ENCODE measurements at regions not wholly inside any gene's neighbourhood (a gene's known extent, or its start where the extent isn't known, plus 50 kb on each side); places are given as distances from the start of the nearest gene placed in this dataset.
"Not testable (repeated sequence)": the region's sequence is repeated elsewhere in the genome, so short reads cannot be mapped to it uniquely, and the experiment has no call there.

- no peak for DNase-seq (ENCODE audit: low read depth in 2 of 2)
These were observed 393.6 kb downstream of the ZEB2 start for GRCh38 chr2:144126302-144126701.

DNA sequence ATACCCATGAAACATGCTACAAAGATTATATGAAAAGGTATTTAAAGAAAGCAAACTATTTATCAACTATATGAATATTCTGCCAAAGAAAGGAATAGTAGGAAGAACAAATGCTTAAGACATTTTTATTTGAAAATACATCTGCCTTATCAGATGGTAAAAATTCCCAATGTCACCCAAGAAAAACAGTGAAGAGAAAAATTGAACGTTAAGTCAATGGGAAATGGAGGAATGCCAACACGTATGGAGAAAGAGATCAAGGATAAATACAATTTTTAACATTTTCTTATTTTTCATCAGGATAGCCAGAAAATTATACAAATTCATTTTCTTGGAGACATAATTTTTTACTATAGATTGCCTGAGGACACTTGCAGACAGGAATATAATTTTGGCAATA, 394.2 kb downstream of the ZEB2 start:
- no peak for DNase-seq (ENCODE audit: low read depth in 2 of 2)

- DNase-seq (ENCODE audit: low read depth in 2 of 2), result no peak
These were observed 395.0 kb downstream of the ZEB2 start for GRCh38 chr2:144124882-144125281.

- no peak for DNase-seq (ENCODE audit: low read depth in 2 of 2)
These were observed 399.4 kb downstream of the ZEB2 start for GRCh38 chr2:144120487-144120886.

DNA sequence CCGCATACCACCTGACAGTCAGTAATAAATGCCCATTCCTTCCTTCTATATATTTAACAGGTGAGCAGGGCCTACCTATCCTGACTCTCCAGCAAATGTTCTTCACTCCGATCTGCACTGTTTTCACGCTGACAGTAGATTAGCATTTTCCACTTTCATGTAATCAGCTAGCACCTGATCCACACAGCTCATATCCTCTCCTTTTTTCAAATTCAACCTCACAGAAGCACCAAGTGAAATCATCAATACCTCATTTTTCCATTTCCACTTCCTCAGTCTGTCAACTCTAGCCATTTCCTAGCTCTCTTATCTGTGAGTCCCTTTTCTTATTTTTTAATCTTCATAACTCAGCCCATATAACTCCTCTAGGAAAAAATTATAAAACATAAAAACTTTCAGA, 402.8 kb downstream of the ZEB2 start:
- DNase-seq (ENCODE audit: low read depth in 2 of 2), result no peak

- no peak for DNase-seq (ENCODE audit: low read depth in 2 of 2)
These were observed 404.1 kb downstream of the ZEB2 start for GRCh38 chr2:144115739-144116291.

DNA sequence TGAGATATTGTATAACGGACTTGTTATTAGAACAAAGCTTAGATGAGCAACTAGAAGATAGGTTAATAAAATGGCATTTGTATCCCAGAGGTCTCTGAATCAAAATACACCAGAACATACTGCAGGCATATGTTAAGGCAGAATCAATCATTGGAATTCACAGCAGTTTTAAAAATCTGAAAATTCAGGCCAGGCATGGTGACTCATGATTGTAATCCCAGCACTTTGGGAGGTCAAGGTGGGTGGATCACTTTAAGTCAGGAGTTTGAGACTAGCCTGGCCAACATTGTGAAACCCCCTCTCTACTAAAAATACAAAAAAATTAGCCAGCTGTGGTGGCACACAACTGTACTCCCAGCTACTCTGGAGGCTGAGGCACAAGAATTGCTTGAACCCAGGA, 405.2 kb downstream of the ZEB2 start:
- no peak for DNase-seq (ENCODE audit: low read depth in 2 of 2)

- peak in 1 of 2 donors; percentile 94 for DNase-seq (ENCODE audit: low read depth in 2 of 2)
These were observed 408.5 kb downstream of the ZEB2 start for GRCh38 chr2:144111437-144111836.

DNA sequence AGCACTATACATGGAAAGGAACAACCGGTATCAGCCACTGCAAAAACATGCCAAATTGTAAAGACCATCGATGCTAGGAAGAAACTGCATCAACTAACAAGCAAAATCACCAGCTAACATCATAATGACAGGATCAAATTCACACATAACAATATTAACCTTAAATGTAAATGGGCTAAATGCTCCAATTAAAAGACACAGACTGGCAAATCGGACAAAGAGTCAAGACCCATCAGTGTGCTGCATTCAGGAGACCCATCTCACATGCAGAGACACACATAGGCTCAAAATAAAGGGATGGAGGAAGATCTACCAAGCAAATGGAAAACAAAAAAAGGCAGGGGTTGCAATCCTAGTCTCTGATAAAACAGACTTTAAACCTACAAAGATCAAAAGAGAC, 413.8 kb downstream of the ZEB2 start:
- not testable (repeated sequence) for DNase-seq (ENCODE audit: low read depth in 2 of 2)

DNA sequence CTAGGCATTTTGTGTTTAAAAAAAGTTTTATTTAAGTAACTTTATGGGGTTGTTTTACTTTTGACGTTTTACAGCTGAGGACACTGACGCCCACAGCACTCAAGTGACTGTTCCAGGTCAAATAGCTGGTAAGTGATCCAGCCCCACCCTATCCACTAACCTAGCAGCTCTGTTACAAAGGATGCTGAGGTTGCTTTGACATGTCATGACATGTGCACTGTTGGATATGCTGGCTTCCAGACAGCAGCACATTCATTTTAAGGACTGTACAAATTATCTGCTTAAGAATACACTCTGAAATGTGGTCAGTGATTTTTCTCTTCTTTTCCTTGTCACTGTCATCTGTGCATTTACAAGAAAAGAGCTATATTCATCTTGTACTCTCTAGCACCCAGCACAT, 417.5 kb downstream of the ZEB2 start:
- no peak for DNase-seq (ENCODE audit: low read depth in 2 of 2)

DNA sequence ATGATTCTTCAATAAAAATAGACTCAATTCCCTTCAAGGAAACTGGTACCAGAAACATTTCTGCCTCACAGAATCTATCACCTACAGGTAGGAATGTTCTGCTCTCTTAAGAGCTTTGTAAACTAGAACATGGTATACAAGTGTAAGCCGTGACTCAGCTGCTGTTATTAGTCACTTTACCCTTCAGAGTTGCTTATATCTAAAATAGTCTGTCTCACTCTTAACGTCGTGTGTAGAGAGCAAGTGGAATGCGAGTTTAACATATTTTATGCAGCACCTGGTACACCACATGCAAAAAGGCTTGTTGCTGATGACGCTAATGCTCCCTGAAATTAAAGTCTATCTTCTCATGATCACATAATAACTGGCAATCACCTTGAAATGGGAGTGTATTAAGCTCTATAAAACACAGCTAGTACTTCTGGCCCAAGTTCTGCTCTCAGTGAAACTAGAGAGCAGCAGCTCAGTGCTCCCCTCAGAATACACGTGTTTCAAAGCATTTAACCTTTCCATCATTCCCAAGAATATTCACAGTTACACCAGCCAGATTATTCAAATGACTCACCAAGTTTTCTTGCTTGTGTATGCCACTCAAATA, 420.0 kb downstream of the ZEB2 start:
- DNase-seq (ENCODE audit: low read depth in 2 of 2), result peak in 1 of 2 donors; percentile 81

- DNase-seq (ENCODE audit: low read depth in 2 of 2), result no peak
These were observed 420.6 kb downstream of the ZEB2 start for GRCh38 chr2:144099340-144099739.

- no peak for DNase-seq (ENCODE audit: low read depth in 2 of 2)
These were observed 422.3 kb downstream of the ZEB2 start for GRCh38 chr2:144097440-144098225.

DNA sequence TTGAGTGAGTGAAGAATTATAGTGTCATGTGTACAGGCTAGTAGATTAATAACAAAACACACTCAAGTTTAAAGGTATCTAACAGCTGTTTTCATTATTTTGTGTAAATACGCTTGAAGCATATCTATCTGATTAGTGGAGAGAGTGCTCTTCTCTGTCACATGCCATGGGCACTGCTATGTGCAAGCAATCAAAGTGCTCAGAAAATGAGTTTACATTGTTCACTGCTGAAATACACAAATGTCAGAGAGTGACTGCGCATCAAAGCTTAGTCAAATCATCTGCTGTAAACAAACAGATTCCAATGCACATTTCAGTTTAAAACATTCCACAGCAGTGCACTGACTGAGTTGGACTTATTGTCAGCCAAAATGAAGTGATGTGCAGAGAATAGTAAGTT, 423.4 kb downstream of the ZEB2 start:
- DNase-seq (ENCODE audit: low read depth in 2 of 2), result no peak

DNA sequence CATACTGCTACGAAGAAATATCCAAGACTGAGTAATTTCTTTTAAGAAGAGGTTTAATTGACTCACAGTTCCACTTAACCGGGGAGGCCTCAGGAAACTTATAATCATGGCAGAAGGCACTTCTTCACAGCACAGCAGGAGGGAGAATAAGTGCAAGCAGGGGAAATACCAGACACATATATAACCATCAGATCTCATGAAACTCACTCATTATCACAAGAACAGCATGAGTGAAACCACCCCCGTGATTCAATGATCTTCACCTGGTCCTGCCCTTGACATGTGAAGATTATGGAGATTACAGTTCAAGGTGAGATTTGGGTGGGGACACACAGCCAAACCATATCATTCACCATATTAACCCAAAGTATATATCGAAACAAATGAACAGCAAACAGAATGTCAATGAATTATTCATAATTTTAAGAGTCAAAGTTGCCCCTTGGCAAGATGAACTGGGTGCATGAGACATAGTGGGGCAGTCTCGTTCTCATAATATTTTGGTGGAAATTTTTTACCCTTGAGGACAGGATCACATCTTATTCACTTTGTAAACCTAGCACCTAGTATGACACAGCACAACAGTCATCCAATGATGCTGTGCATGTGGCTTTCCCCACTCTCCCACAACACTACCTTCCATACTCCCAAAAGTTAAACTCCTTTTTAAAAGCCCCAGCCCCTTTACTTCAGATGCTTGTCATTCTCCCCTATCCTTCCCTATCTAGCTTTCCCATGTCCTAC, 425.3 kb downstream of the ZEB2 start:
- no peak for DNase-seq (ENCODE audit: low read depth in 2 of 2)

- DNase-seq (ENCODE audit: low read depth in 2 of 2), result no peak
These were observed 428.3 kb downstream of the ZEB2 start for GRCh38 chr2:144091622-144092021.

GRCh38 chr2:144088863-144089262, 431.1 kb downstream of the ZEB2 start:
- no peak for DNase-seq (ENCODE audit: low read depth in 2 of 2)

DNA sequence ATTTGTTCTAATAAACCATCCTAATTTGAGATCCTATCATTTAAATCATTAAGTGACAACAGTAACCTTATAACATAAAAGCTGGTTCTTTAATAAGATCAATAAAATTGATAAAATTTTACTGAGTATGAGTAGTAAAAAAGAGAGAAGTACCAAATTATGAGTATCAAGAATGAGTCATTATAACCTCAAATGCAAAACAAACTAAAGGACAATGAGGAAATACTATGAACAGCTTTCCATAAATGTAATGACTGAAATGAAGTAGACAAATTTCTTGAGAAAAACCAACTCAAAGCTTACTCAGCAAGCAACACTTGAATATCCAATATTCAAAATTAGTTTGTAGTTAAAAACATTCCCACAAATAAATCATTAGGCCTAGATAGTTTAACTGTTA, 433.0 kb downstream of the ZEB2 start:
- peak in 1 of 2 donors; percentile 43 for DNase-seq (ENCODE audit: low read depth in 2 of 2)

GRCh38 chr2:144085016-144085415, 434.9 kb downstream of the ZEB2 start:
- DNase-seq (ENCODE audit: low read depth in 2 of 2), result no peak

DNA sequence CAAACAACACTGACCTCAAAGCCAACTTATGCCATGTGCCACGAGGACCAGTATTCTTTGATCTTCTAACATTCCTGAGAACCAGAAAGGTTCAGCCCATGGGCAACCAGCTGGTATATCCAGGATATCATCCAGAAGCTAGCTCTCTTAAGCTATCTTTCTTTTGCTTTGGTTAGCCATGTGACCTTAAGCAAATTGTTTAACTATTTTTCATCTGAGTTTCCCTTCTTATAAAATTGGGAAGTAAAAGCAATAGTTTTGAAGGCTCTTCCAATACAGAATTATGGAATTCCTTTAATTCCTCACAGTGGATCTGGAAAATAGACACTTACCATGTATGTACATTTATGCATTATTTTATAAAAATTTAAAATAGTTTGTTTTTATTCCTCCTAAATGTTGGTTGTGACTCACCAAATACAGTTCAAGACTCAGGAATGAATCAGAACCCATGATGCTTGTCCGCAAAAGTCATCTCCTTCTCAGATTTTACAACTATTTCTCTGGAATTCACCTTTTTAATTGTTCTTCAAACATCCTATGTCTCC, 435.7 kb downstream of the ZEB2 start:
- peak in 1 of 2 donors; percentile 71 for DNase-seq (ENCODE audit: low read depth in 2 of 2)

DNA sequence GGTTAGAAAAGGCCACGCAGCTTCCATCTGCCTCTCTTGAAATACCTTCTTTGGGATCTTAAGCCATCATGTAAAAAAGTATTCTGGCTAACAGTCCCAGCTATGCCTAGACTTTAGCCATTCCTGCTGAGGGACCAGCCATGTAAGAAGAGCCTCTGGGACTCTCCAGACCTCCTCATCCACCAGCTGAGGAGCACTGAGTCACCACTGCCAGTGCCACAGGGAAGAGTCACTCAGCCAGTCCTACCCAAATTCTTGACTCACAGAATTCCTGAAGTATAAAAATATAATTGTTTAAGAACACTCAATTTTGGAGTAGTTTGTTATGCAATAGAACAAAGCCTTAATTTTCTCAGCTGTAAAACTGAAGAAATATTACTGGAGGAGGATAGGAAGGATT, 436.7 kb downstream of the ZEB2 start:
- peak in 1 of 2 donors; percentile 51 for DNase-seq (ENCODE audit: low read depth in 2 of 2)

- DNase-seq (ENCODE audit: low read depth in 2 of 2), result no peak
These were observed 437.1 kb downstream of the ZEB2 start for GRCh38 chr2:144082777-144083176.
